DOHH2 (cell line): ENCODE measurements at regions not wholly inside any gene's neighbourhood (a gene's known extent, or its start where the extent isn't known, plus 50 kb on each side); places are given as distances from the start of the nearest gene placed in this dataset.

Experiments
- H3F3A ChIP-seq: fragments of 200-600 bp; sonication (generic), shearing (Covaris generic); 2 replicates; pipeline ENCODE4 v1.6.0; 2016; ENCODE audit warnings: antibody characterized with exemption, mild to moderate bottlenecking; ENCODE audit not compliant: control insufficient read depth, insufficient read depth
- H3K27ac ChIP-seq: fragments of 200-600 bp; sonication (generic); 2 replicates; pipeline ENCODE4 v1.5.1; 2014; ENCODE audit warnings: low read depth, mild to moderate bottlenecking, low read length, moderate library complexity
- H3K27me3 ChIP-seq: fragments of 200-600 bp; sonication (generic); 2 replicates; pipeline ENCODE4 v1.6.1; 2014; ENCODE audit warnings: mild to moderate bottlenecking, low read length, mixed read lengths; ENCODE audit not compliant: control insufficient read depth
- H3K36me3 ChIP-seq: fragments of 200-600 bp; sonication (generic); 2 replicates; pipeline ENCODE4 v1.6.1; 2014; ENCODE audit warnings: mild to moderate bottlenecking, low read length, moderate library complexity, mixed read lengths; ENCODE audit not compliant: control insufficient read depth
- H3K4me1 ChIP-seq: fragments of 200-600 bp; sonication (generic); 2 replicates; pipeline ENCODE4 v1.6.1; 2014; ENCODE audit warnings: mild to moderate bottlenecking, low read length, mixed read lengths; ENCODE audit not compliant: control insufficient read depth
- H3K4me2 ChIP-seq: fragments of 200-600 bp; sonication (generic); 2 replicates; pipeline ENCODE4 v1.6.0; 2014; ENCODE audit warnings: mild to moderate bottlenecking, low read length, moderate library complexity
- H3K4me3 ChIP-seq: fragments of 200-600 bp; sonication (generic); 2 replicates; pipeline ENCODE4 v1.5.1; 2014; ENCODE audit warnings: mild to moderate bottlenecking, low read length, mixed read lengths
- H3K79me2 ChIP-seq: fragments of 200-600 bp; sonication (generic); 2 replicates; pipeline ENCODE4 v1.6.1; 2014; ENCODE audit warnings: mild to moderate bottlenecking, low read length, mixed read lengths; ENCODE audit not compliant: control insufficient read depth
- H3K9me2 ChIP-seq: fragments of 200-600 bp; sonication (generic); replicated peaks from 2 replicates; pipeline ENCODE4 v1.6.1; 2014; ENCODE audit warnings: mild to moderate bottlenecking, low read length, mixed read lengths; ENCODE audit not compliant: control insufficient read depth
- H3K9me3 ChIP-seq: fragments of 200-600 bp; sonication (generic); 2 replicates; pipeline ENCODE4 v1.6.1; 2014; ENCODE audit warnings: antibody characterized with exemption, low read length, mixed read lengths; ENCODE audit not compliant: control insufficient read depth, insufficient read depth
- H4K20me1 ChIP-seq: fragments of 200-600 bp; sonication (generic); 2 replicates; pipeline ENCODE4 v1.6.0; 2014; ENCODE audit warnings: low read depth, mild to moderate bottlenecking, antibody characterized with exemption, low read length, moderate library complexity; ENCODE audit not compliant: control insufficient read depth, insufficient read depth
- CTCF ChIP-seq: fragments of 200-600 bp; sonication (generic); IDR thresholded peaks from one replicate; pipeline ENCODE4 v1.5.1; 2014; ENCODE audit warnings: antibody characterized with exemption, mild to moderate bottlenecking, low read depth, low read length; ENCODE audit not compliant: poor library complexity, severe bottlenecking
- EZH2phosphoT487 ChIP-seq: fragments of 200-600 bp; sonication (generic); IDR thresholded peaks from 2 replicates; pipeline ENCODE4 v1.6.1; 2017; ENCODE audit warnings: borderline replicate concordance, mild to moderate bottlenecking, antibody characterized with exemption, low read length, moderate library complexity, mixed read lengths

- no peak for TF ChIP-seq CTCF
- no peak for TF ChIP-seq EZH2phosphoT487
- no peak overlapping the region for H3K27ac ChIP-seq
Measured at GRCh38 chr6:77063494-77063893, 399.8 kb downstream of the HTR1B start.

GRCh38 chr6:77055711-77056110 lies 407.6 kb downstream of the HTR1B start:
- Histone ChIP-seq H3K79me2 (no peaks in the 10 kb centered on the region), H3K27me3 (no peaks in the 10 kb centered on the region), H3K4me3 (no peak overlapping the region), H3K4me2 (no peak overlapping the region), H3K9me3 (no peaks in the 10 kb centered on the region), H3K36me3 (no peaks in the 10 kb centered on the region), H3K9me2 (no peaks in the 10 kb centered on the region), H3F3A (no peaks in the 10 kb centered on the region), H4K20me1 (no peaks in the 10 kb centered on the region), H3K27ac (no peak overlapping the region), H3K4me1 (no peaks in the 10 kb centered on the region)
- TF ChIP-seq EZH2phosphoT487 = no peak
- no peak for TF ChIP-seq CTCF

More at GRCh38 chr6:77063494-77063893, 399.8 kb downstream of the HTR1B start:
- Histone ChIP-seq H3K4me3 (no peak overlapping the region), H3K27me3 (no peaks in the 10 kb centered on the region), H3K79me2 (no peaks in the 10 kb centered on the region), H3K4me1 (no peaks in the 10 kb centered on the region), H3K9me2 (no peaks in the 10 kb centered on the region), H3K36me3 (no peaks in the 10 kb centered on the region), H3K9me3 (no peaks in the 10 kb centered on the region), H3K4me2 (no peak overlapping the region), H4K20me1 (no peaks in the 10 kb centered on the region), H3F3A (no peaks in the 10 kb centered on the region)

- no peaks in the 10 kb centered on the region for H3K27me3 ChIP-seq
- H3K36me3 ChIP-seq = no peaks in the 10 kb centered on the region
- no peaks in the 10 kb centered on the region for H3K9me3 ChIP-seq
- no peaks in the 10 kb centered on the region for H3K4me1 ChIP-seq
- H3K4me2 ChIP-seq = no peak overlapping the region
- H3K27ac ChIP-seq = no peak overlapping the region
- no peaks in the 10 kb centered on the region for H3K9me2 ChIP-seq
- H3F3A ChIP-seq = no peaks in the 10 kb centered on the region
- no peaks in the 10 kb centered on the region for H3K79me2 ChIP-seq
- TF ChIP-seq CTCF = no peak
- TF ChIP-seq EZH2phosphoT487 = no peak
- no peaks in the 10 kb centered on the region for H4K20me1 ChIP-seq
- no peak overlapping the region for H3K4me3 ChIP-seq
Measured at GRCh38 chr6:77040568-77041195, 422.6 kb downstream of the HTR1B start.

GRCh38 chr6:77038807-77039206 lies 424.5 kb downstream of the HTR1B start:
- no peaks in the 10 kb centered on the region for H3F3A ChIP-seq
- H3K9me2 ChIP-seq = no peaks in the 10 kb centered on the region
- H3K4me1 ChIP-seq = no peaks in the 10 kb centered on the region
- H4K20me1 ChIP-seq = no peaks in the 10 kb centered on the region
- H3K4me3 ChIP-seq = no peak overlapping the region
- TF ChIP-seq CTCF (no peak), EZH2phosphoT487 (no peak)
- H3K27ac ChIP-seq = no peak overlapping the region
- H3K9me3 ChIP-seq = no peaks in the 10 kb centered on the region
- H3K79me2 ChIP-seq = no peaks in the 10 kb centered on the region
- H3K27me3 ChIP-seq = no peaks in the 10 kb centered on the region
- no peak overlapping the region for H3K4me2 ChIP-seq
- H3K36me3 ChIP-seq = no peaks in the 10 kb centered on the region
